Activated CD4-positive, alpha-beta T cell treated with anti-CD3 and anti-CD28 coated beads, Interleukin-2, amount 10 ng/mL, durations not matched to agents 24 days and 14 days (primary cell): ENCODE measurements at regions not wholly inside any gene's neighbourhood (a gene's known extent, or its start where the extent isn't known, plus 50 kb on each side); places are given as distances from the start of the nearest gene placed in this dataset.

Experiments
- DNase-seq: peaks from one replicate; pipeline ENCODE4 v3.0.0; 2022
- H3K27ac Mint-ChIP-seq: one replicate; pipeline ENCODE4 v1.8.0; 2022; ENCODE audit warnings: mild to moderate bottlenecking, mixed read lengths
- H3K27me3 Mint-ChIP-seq: one replicate; pipeline ENCODE4 v1.8.0; 2022; ENCODE audit warnings: mixed read lengths
- H3K36me3 Mint-ChIP-seq: one replicate; pipeline ENCODE4 v1.8.0; 2022; ENCODE audit warnings: low read depth, mild to moderate bottlenecking, mixed read lengths
- H3K4me1 Mint-ChIP-seq: one replicate; pipeline ENCODE4 v1.8.0; 2021; ENCODE audit warnings: mixed read lengths
- H3K4me3 Mint-ChIP-seq: one replicate; pipeline ENCODE4 v1.8.0; 2022; ENCODE audit warnings: mild to moderate bottlenecking, moderate library complexity, mixed read lengths
- H3K9me3 Mint-ChIP-seq: one replicate; pipeline ENCODE4 v1.8.0; 2021; ENCODE audit warnings: mixed read lengths
- intact Hi-C: fragments of 100-400 bp; cut with micrococcal nuclease; formaldehyde crosslinking; loops from one replicate; pipeline ENCODE4 v1.15.1; 2023

DNA sequence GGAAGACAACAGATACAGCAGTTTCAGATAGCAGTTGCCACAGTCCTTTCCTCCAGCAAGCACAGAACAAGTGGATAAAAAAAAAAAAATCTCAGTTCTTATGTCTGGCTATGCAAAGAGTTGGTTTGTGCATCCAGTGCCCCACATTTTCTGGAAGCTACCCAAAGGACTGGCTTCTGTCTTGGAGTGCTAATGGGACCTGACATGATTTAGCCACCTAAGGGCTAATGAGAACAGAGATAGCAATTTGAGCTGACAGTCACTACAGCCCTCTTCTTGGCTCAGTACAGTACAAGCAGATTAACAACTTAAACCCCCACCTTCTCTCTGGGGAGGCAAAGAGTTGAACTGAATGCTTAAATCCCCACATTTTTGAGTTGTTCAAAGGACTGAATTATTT is 976.8 kb downstream of the TBC1D32 start:
- no peaks in the 10 kb centered on the region for H3K36me3 Mint-ChIP-seq
- intact Hi-C loops = no loop called here
- H3K9me3 Mint-ChIP-seq = peaks cover 7% of the 10 kb centered on the region
- H3K27ac Mint-ChIP-seq = no peak overlapping the region
- DNase-seq = no peak
- H3K4me1 Mint-ChIP-seq = no peaks in the 10 kb centered on the region
- no peaks in the 10 kb centered on the region for H3K27me3 Mint-ChIP-seq
- H3K4me3 Mint-ChIP-seq = no peak overlapping the region

DNA sequence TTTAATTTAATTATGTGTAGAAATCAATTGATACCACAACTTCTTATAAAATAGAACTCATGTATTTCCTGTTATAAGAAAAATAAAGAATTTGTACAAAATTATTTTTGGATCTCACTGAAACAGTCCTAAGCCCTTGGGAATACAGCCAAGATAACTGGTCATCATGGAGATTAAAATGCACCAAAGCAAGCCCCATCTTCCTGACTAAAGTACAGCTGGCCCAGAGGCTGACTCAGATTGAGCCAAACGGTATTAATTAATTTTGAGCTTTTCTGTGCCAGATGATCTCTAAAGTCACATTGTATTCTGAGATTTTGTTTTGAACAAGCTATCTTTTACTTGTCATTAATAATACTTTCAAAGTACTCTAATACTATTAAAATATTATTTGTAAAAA is 978.5 kb downstream of the TBC1D32 start:
- H3K36me3 Mint-ChIP-seq = no peaks in the 10 kb centered on the region
- H3K27ac Mint-ChIP-seq = no peak overlapping the region
- no peaks in the 10 kb centered on the region for H3K27me3 Mint-ChIP-seq
- peaks cover 7% of the 10 kb centered on the region for H3K9me3 Mint-ChIP-seq
- intact Hi-C loops = no loop called here
- H3K4me3 Mint-ChIP-seq = no peak overlapping the region
- no peaks in the 10 kb centered on the region for H3K4me1 Mint-ChIP-seq
- DNase-seq = no peak

GRCh38 chr6:120354452-120355098 is 979.7 kb downstream of the TBC1D32 start:
- DNase-seq = peak; percentile 57
- Mint-ChIP-seq H3K4me3 (no peak overlapping the region), H3K36me3 (no peaks in the 10 kb centered on the region), H3K4me1 (no peaks in the 10 kb centered on the region), H3K27ac (no peak overlapping the region), H3K27me3 (no peaks in the 10 kb centered on the region), H3K9me3 (peaks cover 7% of the 10 kb centered on the region)
- intact Hi-C loops = no loop called here

DNA sequence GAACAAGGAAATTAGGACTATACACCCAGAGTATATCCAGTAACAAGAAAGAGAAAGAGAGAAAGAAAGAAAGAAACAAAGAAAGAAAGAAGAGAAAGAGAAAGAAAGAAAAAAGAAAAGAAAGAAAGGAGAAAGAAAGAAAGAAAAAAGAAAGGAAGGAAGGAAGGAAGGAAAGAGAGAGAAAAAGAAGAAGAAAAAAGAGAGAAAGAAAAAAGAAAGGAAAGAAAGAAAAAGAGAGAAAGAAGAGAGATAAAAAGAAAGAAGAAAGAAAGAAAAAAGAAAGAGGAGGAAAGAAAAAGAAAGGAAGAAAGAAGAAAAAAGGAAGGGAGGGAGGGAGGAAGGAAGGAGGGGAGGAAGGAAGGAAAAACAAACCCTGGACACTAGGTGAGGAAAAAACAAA is 981.8 kb downstream of the TBC1D32 start:
- no peak overlapping the region for H3K4me3 Mint-ChIP-seq
- intact Hi-C loops = no loop called here
- H3K27me3 Mint-ChIP-seq = no peaks in the 10 kb centered on the region
- H3K9me3 Mint-ChIP-seq = no peaks in the 10 kb centered on the region
- DNase-seq = no peak
- no peaks in the 10 kb centered on the region for H3K36me3 Mint-ChIP-seq
- H3K27ac Mint-ChIP-seq = no peak overlapping the region
- H3K4me1 Mint-ChIP-seq = no peaks in the 10 kb centered on the region

GRCh38 chr6:120348926-120349325 is 985.4 kb downstream of the TBC1D32 start:
- Mint-ChIP-seq H3K27me3 (no peaks in the 10 kb centered on the region), H3K27ac (no peak overlapping the region), H3K4me1 (no peaks in the 10 kb centered on the region), H3K9me3 (no peaks in the 10 kb centered on the region), H3K36me3 (no peaks in the 10 kb centered on the region), H3K4me3 (no peak overlapping the region)
- intact Hi-C loops = no loop called here
- no peak for DNase-seq

- Mint-ChIP-seq H3K27me3 (no peaks in the 10 kb centered on the region), H3K4me3 (no peak overlapping the region), H3K36me3 (no peaks in the 10 kb centered on the region), H3K27ac (no peak overlapping the region), H3K9me3 (no peaks in the 10 kb centered on the region), H3K4me1 (no peaks in the 10 kb centered on the region)
- DNase-seq = no peak
- intact Hi-C loops = no loop called here
Observed at GRCh38 chr6:120328521-120328920, 979.0 kb upstream of the MAN1A1 start.

GRCh38 chr6:120320481-120321162 is 971.1 kb upstream of the MAN1A1 start:
- Mint-ChIP-seq H3K36me3 (no peaks in the 10 kb centered on the region), H3K4me3 (no peak overlapping the region), H3K9me3 (no peaks in the 10 kb centered on the region), H3K27me3 (no peaks in the 10 kb centered on the region), H3K27ac (no peak overlapping the region), H3K4me1 (no peaks in the 10 kb centered on the region)
- no peak for DNase-seq
- intact Hi-C loops = no loop called here

GRCh38 chr6:120304223-120304622 is 954.7 kb upstream of the MAN1A1 start:
- H3K27me3 Mint-ChIP-seq = no peaks in the 10 kb centered on the region

DNA sequence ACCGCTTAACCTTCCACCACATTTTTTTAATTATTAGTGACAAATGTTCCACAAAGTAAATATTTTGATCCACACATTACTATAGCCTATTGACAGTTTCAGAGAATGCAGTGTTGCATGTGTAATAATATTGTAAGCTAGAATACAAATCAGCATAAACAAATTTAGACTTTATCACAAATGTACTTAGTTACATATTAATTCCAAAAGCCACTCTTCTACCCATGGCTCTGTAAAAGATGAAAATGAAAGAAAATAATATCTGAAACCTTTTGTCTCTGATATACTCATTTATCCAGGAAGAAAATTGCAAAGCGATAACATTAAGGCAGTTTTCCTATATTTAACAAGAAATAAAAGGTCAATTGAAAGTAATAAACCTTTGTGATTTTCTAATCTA is 954.0 kb upstream of the MAN1A1 start:
- no peaks in the 10 kb centered on the region for H3K9me3 Mint-ChIP-seq
- H3K27ac Mint-ChIP-seq = no peak overlapping the region
- H3K27me3 Mint-ChIP-seq = no peaks in the 10 kb centered on the region
- intact Hi-C loops = no loop called here
- no peaks in the 10 kb centered on the region for H3K4me1 Mint-ChIP-seq
- DNase-seq = no peak
- no peaks in the 10 kb centered on the region for H3K36me3 Mint-ChIP-seq
- no peak overlapping the region for H3K4me3 Mint-ChIP-seq

More at GRCh38 chr6:120304223-120304622, 954.7 kb upstream of the MAN1A1 start:
- Mint-ChIP-seq H3K9me3 (no peaks in the 10 kb centered on the region), H3K36me3 (no peaks in the 10 kb centered on the region), H3K4me3 (no peak overlapping the region), H3K27ac (no peak overlapping the region), H3K4me1 (no peaks in the 10 kb centered on the region)
- no peak for DNase-seq
- intact Hi-C loops = no loop called here

DNA sequence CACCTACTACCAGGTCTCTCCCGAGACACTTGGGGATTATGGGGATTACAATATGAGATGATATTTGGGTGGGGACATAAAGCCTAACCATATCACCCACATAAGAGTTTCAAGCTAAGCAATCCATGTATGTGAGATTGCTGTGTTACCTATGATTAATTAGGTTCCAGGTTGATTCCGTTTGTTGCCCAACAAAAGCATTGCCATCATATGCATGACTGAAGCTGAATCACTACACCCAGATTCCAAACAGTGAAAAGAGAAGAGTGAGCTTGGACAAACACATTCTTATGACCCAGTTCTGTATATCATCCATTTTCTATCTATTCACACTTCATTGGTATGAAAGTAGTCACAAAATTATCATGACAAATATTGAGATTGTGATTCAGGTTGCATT is 952.5 kb upstream of the MAN1A1 start:
- Mint-ChIP-seq H3K4me3 (no peak overlapping the region), H3K36me3 (no peaks in the 10 kb centered on the region), H3K27me3 (no peaks in the 10 kb centered on the region), H3K27ac (no peak overlapping the region), H3K9me3 (no peaks in the 10 kb centered on the region), H3K4me1 (no peaks in the 10 kb centered on the region)
- intact Hi-C loops = no loop called here
- no peak for DNase-seq

DNA sequence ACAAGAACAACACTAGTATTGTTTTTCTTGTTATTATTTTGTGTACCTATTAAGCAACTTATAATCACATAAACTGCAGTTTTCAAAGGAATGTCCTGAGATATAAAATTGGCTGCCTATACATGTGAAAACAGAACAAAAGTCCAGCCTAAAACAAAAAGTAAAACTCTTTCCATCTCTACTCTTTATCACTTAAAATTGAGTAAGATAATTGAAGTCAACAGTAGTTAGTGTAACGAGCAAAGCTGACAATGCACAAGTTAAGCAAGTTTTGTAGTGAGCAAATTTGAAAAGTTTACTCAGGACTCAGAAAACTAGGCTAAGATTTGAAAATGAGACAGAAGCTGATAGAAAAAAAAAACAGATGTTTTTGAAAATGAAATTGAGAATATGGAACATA is 941.4 kb upstream of the MAN1A1 start:
- H3K4me3 Mint-ChIP-seq = no peak overlapping the region
- H3K4me1 Mint-ChIP-seq = no peaks in the 10 kb centered on the region
- intact Hi-C loops = no loop called here
- H3K36me3 Mint-ChIP-seq = no peaks in the 10 kb centered on the region
- H3K27me3 Mint-ChIP-seq = no peaks in the 10 kb centered on the region
- DNase-seq = no peak
- H3K27ac Mint-ChIP-seq = no peak overlapping the region
- H3K9me3 Mint-ChIP-seq = no peaks in the 10 kb centered on the region

DNA sequence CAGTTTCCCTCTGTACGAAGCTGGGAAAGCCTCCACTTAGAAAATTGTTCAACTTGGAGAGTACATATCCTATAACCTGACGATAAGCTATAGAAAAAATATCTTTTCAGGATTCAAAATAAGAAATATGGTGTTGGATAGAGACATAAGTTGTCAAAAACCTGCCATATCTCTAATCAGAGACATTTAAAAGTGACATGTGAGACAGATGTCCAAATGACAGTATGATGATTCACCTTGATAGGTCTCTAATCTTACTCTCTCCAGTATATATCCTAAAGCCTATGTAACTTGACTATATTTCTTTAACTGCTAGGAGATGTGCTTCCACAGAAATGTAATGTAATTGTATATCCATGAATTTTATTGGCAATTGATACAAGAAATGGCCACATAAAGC is 932.4 kb upstream of the MAN1A1 start:
- H3K36me3 Mint-ChIP-seq = no peaks in the 10 kb centered on the region
- no peaks in the 10 kb centered on the region for H3K27me3 Mint-ChIP-seq
- H3K4me3 Mint-ChIP-seq = no peak overlapping the region
- no peaks in the 10 kb centered on the region for H3K9me3 Mint-ChIP-seq
- intact Hi-C loops = no loop called here
- no peaks in the 10 kb centered on the region for H3K4me1 Mint-ChIP-seq
- H3K27ac Mint-ChIP-seq = no peak overlapping the region
- no peak for DNase-seq

- Mint-ChIP-seq H3K4me3 (no peak overlapping the region), H3K27ac (no peak overlapping the region), H3K27me3 (no peaks in the 10 kb centered on the region), H3K9me3 (no peaks in the 10 kb centered on the region), H3K4me1 (no peaks in the 10 kb centered on the region), H3K36me3 (no peaks in the 10 kb centered on the region)
- intact Hi-C loops = no loop called here
- no peak for DNase-seq
Observed at GRCh38 chr6:120279466-120280167, 930.1 kb upstream of the MAN1A1 start.

DNA sequence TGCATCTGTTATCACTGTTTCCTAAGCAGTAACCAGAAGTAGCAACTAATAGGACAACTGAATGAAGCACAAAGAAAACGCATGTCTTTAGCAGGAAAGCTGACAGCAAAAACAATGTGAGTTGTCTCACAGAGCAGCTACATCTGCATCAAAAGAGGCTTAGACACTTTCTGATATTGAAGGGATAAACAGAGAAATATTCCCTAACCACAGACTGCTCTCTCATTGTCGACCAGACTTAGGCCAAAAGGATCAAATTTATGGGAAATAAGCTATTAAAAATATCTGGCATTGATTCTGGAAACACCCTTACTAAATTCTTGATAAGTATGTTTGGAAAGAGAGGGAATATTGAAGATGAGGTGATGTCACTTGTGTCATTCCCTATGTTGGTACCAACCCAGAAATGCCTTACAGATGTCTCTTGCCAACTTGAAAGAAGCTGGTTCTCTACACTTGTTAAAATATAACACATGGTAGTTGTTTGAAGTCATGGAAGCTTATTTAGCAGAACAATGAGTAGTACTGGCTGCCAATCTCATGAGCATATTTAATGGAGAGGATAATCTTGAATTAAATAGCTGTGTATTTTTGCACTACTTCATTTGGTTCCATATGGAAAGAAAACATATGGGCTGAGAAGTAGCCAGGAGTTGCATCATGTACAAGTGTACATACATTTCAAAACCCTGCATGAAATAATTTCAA is 929.3 kb upstream of the MAN1A1 start:
- Mint-ChIP-seq H3K27ac (no peak overlapping the region), H3K36me3 (no peaks in the 10 kb centered on the region), H3K4me3 (no peak overlapping the region), H3K27me3 (no peaks in the 10 kb centered on the region), H3K9me3 (no peaks in the 10 kb centered on the region), H3K4me1 (no peaks in the 10 kb centered on the region)
- intact Hi-C loops = no loop called here
- DNase-seq = no peak
